Kidney epithelial cell (primary cell): ENCODE measurements at regions not wholly inside any gene's neighbourhood (a gene's known extent, or its start where the extent isn't known, plus 50 kb on each side); places are given as distances from the start of the nearest gene placed in this dataset.

Source experiments
- DNase-seq: peaks from one replicate; pipeline ENCODE4 v3.0.0-alpha.2; 2010; ENCODE audit warnings: low read depth
- H3K27me3 ChIP-seq: 2 replicates; pipeline ENCODE4 v1.6.0; 2011; ENCODE audit warnings: low read length; ENCODE audit not compliant: control insufficient read depth, insufficient read depth
- H3K36me3 ChIP-seq: 2 replicates; pipeline ENCODE4 v1.5.1; 2011; ENCODE audit warnings: low read length; ENCODE audit not compliant: control insufficient read depth, insufficient read depth
- H3K4me3 ChIP-seq: 2 replicates; pipeline ENCODE4 v1.5.1; 2011; ENCODE audit warnings: low read depth, mild to moderate bottlenecking, control low read depth, low read length
- TF ChIP-seq, protein P1 (sequence below): IDR thresholded peaks from 2 replicates; pipeline ENCODE4 v1.5.1; 2011; ENCODE audit warnings: mild to moderate bottlenecking, moderate library complexity, low read length, control low read depth, inconsistent platforms; ENCODE audit not compliant: insufficient read depth, poor library complexity, severe bottlenecking

DNA sequence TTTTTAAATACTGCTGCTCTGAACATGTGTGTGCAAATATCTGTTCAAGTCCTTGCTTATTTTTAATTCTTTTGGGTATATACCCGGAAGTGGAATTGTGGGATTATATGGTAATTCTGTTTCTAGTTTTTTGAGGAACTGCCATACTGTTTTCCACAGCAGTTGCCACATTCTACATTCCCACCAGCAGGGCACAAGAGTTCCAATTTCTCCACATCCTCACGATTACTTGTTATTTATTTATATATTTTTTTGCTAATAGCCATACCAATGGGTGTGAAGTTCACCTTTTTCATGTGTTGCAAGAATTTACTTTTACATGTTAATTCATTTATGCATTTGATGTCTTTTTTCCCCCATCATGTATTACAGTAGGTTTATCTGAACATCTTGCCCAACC is 79.6 kb upstream of the CXCL12 start:
- no peak overlapping the region for H3K4me3 ChIP-seq
- TF ChIP-seq, protein P1, sequence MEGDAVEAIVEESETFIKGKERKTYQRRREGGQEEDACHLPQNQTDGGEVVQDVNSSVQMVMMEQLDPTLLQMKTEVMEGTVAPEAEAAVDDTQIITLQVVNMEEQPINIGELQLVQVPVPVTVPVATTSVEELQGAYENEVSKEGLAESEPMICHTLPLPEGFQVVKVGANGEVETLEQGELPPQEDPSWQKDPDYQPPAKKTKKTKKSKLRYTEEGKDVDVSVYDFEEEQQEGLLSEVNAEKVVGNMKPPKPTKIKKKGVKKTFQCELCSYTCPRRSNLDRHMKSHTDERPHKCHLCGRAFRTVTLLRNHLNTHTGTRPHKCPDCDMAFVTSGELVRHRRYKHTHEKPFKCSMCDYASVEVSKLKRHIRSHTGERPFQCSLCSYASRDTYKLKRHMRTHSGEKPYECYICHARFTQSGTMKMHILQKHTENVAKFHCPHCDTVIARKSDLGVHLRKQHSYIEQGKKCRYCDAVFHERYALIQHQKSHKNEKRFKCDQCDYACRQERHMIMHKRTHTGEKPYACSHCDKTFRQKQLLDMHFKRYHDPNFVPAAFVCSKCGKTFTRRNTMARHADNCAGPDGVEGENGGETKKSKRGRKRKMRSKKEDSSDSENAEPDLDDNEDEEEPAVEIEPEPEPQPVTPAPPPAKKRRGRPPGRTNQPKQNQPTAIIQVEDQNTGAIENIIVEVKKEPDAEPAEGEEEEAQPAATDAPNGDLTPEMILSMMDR, result no peak
- no peak for DNase-seq
- no peaks in the 10 kb centered on the region for H3K27me3 ChIP-seq
- H3K36me3 ChIP-seq, result no peaks in the 10 kb centered on the region

- TF ChIP-seq, protein P1, result no peak
- H3K4me3 ChIP-seq, result no peak overlapping the region
- H3K27me3 ChIP-seq, result no peaks in the 10 kb centered on the region
- DNase-seq, result no peak
- no peaks in the 10 kb centered on the region for H3K36me3 ChIP-seq
Measured at GRCh38 chr10:44465401-44466115, 80.7 kb upstream of the CXCL12 start.

- no peaks in the 10 kb centered on the region for H3K27me3 ChIP-seq
- H3K4me3 ChIP-seq, result no peak overlapping the region
- no peaks in the 10 kb centered on the region for H3K36me3 ChIP-seq
- TF ChIP-seq, protein P1, result no peak
- no peak for DNase-seq
Measured at GRCh38 chr10:44466236-44466635, 81.3 kb upstream of the CXCL12 start.

DNA sequence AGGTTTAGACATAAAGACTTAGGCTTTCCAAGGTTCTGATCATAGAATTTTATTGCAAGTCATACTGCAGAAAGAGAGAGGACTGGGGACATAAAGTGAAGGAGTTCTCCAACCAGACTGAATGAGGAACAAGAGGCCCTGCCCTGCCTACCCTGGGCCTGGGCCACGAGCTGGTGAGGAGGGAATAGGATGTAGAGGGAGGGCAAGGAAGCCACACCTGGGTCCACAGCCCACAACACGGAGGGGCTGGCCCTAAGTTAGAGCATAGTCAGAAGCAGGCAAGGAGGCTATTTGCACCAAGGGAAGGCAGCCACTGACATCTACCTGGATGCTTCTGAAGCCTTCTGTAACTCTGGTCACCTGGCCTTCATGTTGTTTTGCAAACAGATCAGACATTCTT is 82.2 kb upstream of the CXCL12 start:
- TF ChIP-seq, protein P1, result no peak
- no peak for DNase-seq
- Histone ChIP-seq H3K36me3 (no peaks in the 10 kb centered on the region), H3K27me3 (no peaks in the 10 kb centered on the region), H3K4me3 (no peak overlapping the region)

DNA sequence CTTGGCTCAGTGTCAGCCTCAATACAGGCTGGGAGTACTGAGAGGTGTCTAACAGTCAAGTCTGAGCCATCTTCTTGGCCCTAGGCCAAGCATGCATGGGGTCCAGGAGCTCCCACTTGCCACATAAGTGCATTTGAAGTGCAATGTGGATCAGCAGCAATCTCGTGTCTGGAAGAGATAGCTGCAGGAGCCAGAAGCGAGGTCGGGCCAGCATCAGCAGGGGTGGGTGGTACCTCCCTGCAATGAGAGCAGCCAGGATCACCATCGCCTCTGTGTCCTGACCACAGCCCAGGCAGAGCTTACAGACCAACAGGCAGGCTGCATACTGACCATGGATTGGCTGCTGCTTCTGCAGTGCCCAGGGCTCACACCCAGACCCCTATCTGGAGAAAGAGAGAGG is 83.0 kb upstream of the CXCL12 start:
- DNase-seq, result no peak
- TF ChIP-seq, protein P1, result no peak
- Histone ChIP-seq H3K4me3 (no peak overlapping the region), H3K36me3 (no peaks in the 10 kb centered on the region), H3K27me3 (no peaks in the 10 kb centered on the region)

DNA sequence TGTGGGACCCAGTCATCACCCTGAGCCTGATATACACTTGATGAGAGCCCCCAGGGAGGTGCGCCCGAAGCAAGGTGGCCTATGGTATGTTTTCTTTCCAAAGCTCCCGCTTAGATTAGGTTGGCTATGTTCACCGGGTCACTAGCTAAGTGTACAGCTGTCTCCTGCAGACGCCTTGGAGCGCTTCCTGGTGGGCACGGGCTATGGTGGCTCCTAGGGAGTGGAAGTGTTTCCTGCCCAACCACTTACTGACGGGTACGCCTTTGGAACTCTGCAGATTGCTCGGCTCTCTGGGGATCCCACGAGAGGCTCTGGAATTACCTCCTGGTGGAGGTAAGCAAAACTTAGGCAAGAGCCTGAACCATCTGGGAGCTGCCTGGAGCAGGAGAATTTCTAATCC is 83.6 kb upstream of the CXCL12 start:
- TF ChIP-seq, protein P1, result no peak

More for the DNA sequence above, 83.6 kb upstream of the CXCL12 start:
- Histone ChIP-seq H3K36me3 (no peaks in the 10 kb centered on the region), H3K4me3 (no peak overlapping the region), H3K27me3 (no peaks in the 10 kb centered on the region)
- DNase-seq, result no peak
